RWPE2 (cell line): ENCODE measurements at regions not wholly inside any gene's neighbourhood (a gene's known extent, or its start where the extent isn't known, plus 50 kb on each side); places are given as distances from the start of the nearest gene placed in this dataset.

Experiments
- ATAC-seq: fragments of 200-7000 bp; cut with Tn5 transposase; 3 replicates; pipeline ENCODE4 v1.9.1; 2021; ENCODE audit warnings: low read depth
- DNase-seq: peaks from one replicate; pipeline ENCODE4 v3.0.0-alpha.2; 2020; ENCODE audit warnings: low spot score
- H3K27ac ChIP-seq: fragments of 450-650 bp; 2 replicates; pipeline ENCODE4 v1.5.1; 2017; ENCODE audit warnings: mild to moderate bottlenecking; ENCODE audit not compliant: poor library complexity, severe bottlenecking
- H3K27me3 ChIP-seq: fragments of 250-450 bp; sonication (Bioruptor Pico); 2 replicates; pipeline ENCODE4 v1.5.1; 2021; ENCODE audit warnings: mild to moderate bottlenecking, moderate library complexity; ENCODE audit not compliant: insufficient read depth, poor library complexity, severe bottlenecking
- H3K36me3 ChIP-seq: fragments of 250-450 bp; sonication (Bioruptor Pico); 2 replicates; pipeline ENCODE4 v1.5.1; 2020; ENCODE audit warnings: low read depth, mild to moderate bottlenecking, moderate library complexity
- H3K4me1 ChIP-seq: fragments of 250-450 bp; sonication (Bioruptor Pico); 2 replicates; pipeline ENCODE4 v1.5.1; 2021; ENCODE audit warnings: mild to moderate bottlenecking, moderate library complexity; ENCODE audit not compliant: insufficient read depth, poor library complexity, severe bottlenecking
- H3K4me3 ChIP-seq: fragments of 250-450 bp; sonication (Bioruptor Pico); 2 replicates; pipeline ENCODE4 v1.5.1; 2021; ENCODE audit warnings: mild to moderate bottlenecking, moderate library complexity; ENCODE audit not compliant: severe bottlenecking
- H3K9me3 ChIP-seq: fragments of 250-450 bp; sonication (Bioruptor Pico); 2 replicates; pipeline ENCODE4 v1.5.1; 2021; ENCODE audit warnings: mild to moderate bottlenecking, moderate library complexity; ENCODE audit not compliant: severe bottlenecking
- TF ChIP-seq, protein P1 (sequence below): fragments of 450-650 bp; IDR thresholded peaks from one replicate; pipeline ENCODE4 v1.5.1; 2017; ENCODE audit warnings: mild to moderate bottlenecking, moderate library complexity; ENCODE audit not compliant: poor library complexity, severe bottlenecking

GRCh38 chr10:121063744-121064143, 212.6 kb downstream of the WDR11 start:
- no peaks in the 10 kb centered on the region for H3K36me3 ChIP-seq
- TF ChIP-seq, protein P1, sequence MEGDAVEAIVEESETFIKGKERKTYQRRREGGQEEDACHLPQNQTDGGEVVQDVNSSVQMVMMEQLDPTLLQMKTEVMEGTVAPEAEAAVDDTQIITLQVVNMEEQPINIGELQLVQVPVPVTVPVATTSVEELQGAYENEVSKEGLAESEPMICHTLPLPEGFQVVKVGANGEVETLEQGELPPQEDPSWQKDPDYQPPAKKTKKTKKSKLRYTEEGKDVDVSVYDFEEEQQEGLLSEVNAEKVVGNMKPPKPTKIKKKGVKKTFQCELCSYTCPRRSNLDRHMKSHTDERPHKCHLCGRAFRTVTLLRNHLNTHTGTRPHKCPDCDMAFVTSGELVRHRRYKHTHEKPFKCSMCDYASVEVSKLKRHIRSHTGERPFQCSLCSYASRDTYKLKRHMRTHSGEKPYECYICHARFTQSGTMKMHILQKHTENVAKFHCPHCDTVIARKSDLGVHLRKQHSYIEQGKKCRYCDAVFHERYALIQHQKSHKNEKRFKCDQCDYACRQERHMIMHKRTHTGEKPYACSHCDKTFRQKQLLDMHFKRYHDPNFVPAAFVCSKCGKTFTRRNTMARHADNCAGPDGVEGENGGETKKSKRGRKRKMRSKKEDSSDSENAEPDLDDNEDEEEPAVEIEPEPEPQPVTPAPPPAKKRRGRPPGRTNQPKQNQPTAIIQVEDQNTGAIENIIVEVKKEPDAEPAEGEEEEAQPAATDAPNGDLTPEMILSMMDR, result no peak
- H3K27me3 ChIP-seq, result no peaks in the 10 kb centered on the region
- no peaks in the 10 kb centered on the region for H3K9me3 ChIP-seq
- ATAC-seq (no peak), DNase-seq (no peak)
- H3K27ac ChIP-seq, result no peak overlapping the region
- peaks cover 2% of the 10 kb centered on the region for H3K4me1 ChIP-seq
- H3K4me3 ChIP-seq, result no peak overlapping the region

GRCh38 chr10:121064491-121064890, 213.3 kb downstream of the WDR11 start:
- DNase-seq (no peak), ATAC-seq (no peak)
- Histone ChIP-seq H3K36me3 (no peaks in the 10 kb centered on the region), H3K27ac (no peak overlapping the region), H3K4me3 (no peak overlapping the region), H3K9me3 (no peaks in the 10 kb centered on the region), H3K27me3 (no peaks in the 10 kb centered on the region), H3K4me1 (peaks cover 10% of the 10 kb centered on the region)
- TF ChIP-seq, protein P1, result no peak

DNA sequence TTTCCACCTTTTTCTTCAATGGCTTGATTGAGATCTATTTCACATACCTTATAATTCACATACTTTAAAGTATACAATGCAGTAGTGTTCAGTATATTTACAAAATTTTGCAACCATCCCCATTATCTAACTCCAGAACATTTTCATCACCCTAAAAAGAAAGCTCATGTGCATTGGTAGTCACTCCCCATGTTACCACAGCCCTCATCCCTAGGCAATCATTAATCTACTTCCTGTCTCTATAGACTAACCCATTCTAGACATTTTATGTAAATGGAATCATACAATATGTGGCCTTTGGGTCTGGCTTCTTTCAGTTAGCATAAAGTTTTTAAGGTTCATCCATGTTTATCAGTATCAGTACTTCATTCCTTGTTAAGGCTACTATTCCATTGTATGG, 214.2 kb downstream of the WDR11 start:
- no peaks in the 10 kb centered on the region for H3K9me3 ChIP-seq
- DNase-seq (no peak), ATAC-seq (no peak)
- H3K4me1 ChIP-seq, result peaks cover 12% of the 10 kb centered on the region
- no peaks in the 10 kb centered on the region for H3K36me3 ChIP-seq
- TF ChIP-seq, protein P1, result no peak
- H3K27ac ChIP-seq, result no peak overlapping the region
- H3K27me3 ChIP-seq, result no peaks in the 10 kb centered on the region
- H3K4me3 ChIP-seq, result no peak overlapping the region

- no peaks in the 10 kb centered on the region for H3K36me3 ChIP-seq
Measured at GRCh38 chr10:121069061-121069850, 218.1 kb downstream of the WDR11 start.

More at GRCh38 chr10:121069061-121069850, 218.1 kb downstream of the WDR11 start:
- Histone ChIP-seq H3K27me3 (no peaks in the 10 kb centered on the region), H3K4me3 (no peak overlapping the region), H3K27ac (peak overlapping the region; percentile 69), H3K9me3 (no peaks in the 10 kb centered on the region), H3K4me1 (peaks cover 12% of the 10 kb centered on the region)
- ATAC-seq, result peak; percentile 98
- TF ChIP-seq, protein P1, result no peak
- peak; percentile 79 for DNase-seq
